GM12878 (cell line): ENCODE measurements at regions not wholly inside any gene's neighbourhood (a gene's known extent, or its start where the extent isn't known, plus 50 kb on each side); places are given as distances from the start of the nearest gene placed in this dataset.

ENCODE experiments used
- ATAC-seq: fragments of 200-7000 bp; cut with Tn5 transposase; 3 replicates; pipeline ENCODE4 v1.9.1; 2020; ENCODE audit warnings: mild to moderate bottlenecking, moderate library complexity
- BruUV-seq: library from RNA; stranded (reverse); fragments of 400-500 nt; replicated peaks from 2 replicates; lab custom pipeline; 2021; lab: Mats Ljungman, UMichigan
- CTCF ChIA-PET: fragments of 300-600 bp; sonication (Branson Sonifier 250); formaldehyde crosslinking; extraction: SDS; loops from one replicate; lab custom pipeline; 2021; ENCODE audit warnings: inconsistent platforms; lab: Yijun Ruan, JAX
- POLR2A ChIA-PET: fragments of 350-600 bp; formaldehyde crosslinking; extraction: SDS; loops from one replicate; lab custom pipeline; 2021; ENCODE audit warnings: inconsistent platforms; lab: Charles Lee
- RAD21 ChIA-PET: fragments of 300-600 bp; sonication (Branson Sonifier 250); formaldehyde crosslinking; loops from one replicate; lab custom pipeline; 2023; ENCODE audit warnings: antibody characterized with exemption; ENCODE audit not compliant: unreplicated experiment; lab: Charles Lee
- SMC1A ChIA-PET: fragments of 300-600 bp; sonication (Branson Sonifier 250); formaldehyde crosslinking; loops from one replicate; lab custom pipeline; 2023; ENCODE audit not compliant: unreplicated experiment, uncharacterized antibody; lab: Charles Lee
- DNase-seq: peaks from one replicate; pipeline ENCODE4 v3.0.0-alpha.2; 2011; ENCODE audit warnings: low read depth, low spot score
- FAIRE-seq: peaks from 3 replicates; lab custom pipeline; 2011; peaks lifted over from hg19 to GRCh38; lab: Jason Lieb, UNC
- H2AFZ ChIP-seq: 2 replicates; pipeline ENCODE4 v1.6.0; 2011; ENCODE audit warnings: low read depth, low read length, control low read depth; ENCODE audit not compliant: control insufficient read depth
- H3K27ac ChIP-seq: 2 replicates; pipeline ENCODE4 v1.5.1; 2011; ENCODE audit warnings: control low read depth; ENCODE audit not compliant: control insufficient read depth, insufficient read depth
- H3K27me3 ChIP-seq, 2 experiments: replicated peaks in 1 of 2; 2 replicates each; pipeline versions ENCODE4 v1.6.0 to v1.6.1; 2011; ENCODE audit warnings: low read length in 1 of 2; ENCODE audit not compliant: control insufficient read depth in 2 of 2, insufficient read depth in 2 of 2
- H3K36me3 ChIP-seq, 2 experiments: 2 replicates each; pipeline ENCODE4 v1.5.1; 2011; ENCODE audit warnings: low read length in 1 of 2; ENCODE audit not compliant: control insufficient read depth in 2 of 2, insufficient read depth in 2 of 2
- H3K4me1 ChIP-seq: 2 replicates; pipeline ENCODE4 v1.6.1; 2011; ENCODE audit warnings: mild to moderate bottlenecking, low read length, moderate library complexity, mixed read lengths; ENCODE audit not compliant: control insufficient read depth, insufficient read depth
- H3K4me2 ChIP-seq: 2 replicates; pipeline ENCODE4 v1.6.0; 2011; ENCODE audit warnings: control low read depth; ENCODE audit not compliant: control insufficient read depth, insufficient read depth
- H3K4me3 ChIP-seq: fragments of 200-600 bp; sonication (generic); 2 replicates; pipeline ENCODE4 v1.5.1; 2016
- H3K79me2 ChIP-seq: 2 replicates; pipeline ENCODE4 v1.6.0; 2011; ENCODE audit warnings: low read length; ENCODE audit not compliant: control insufficient read depth, insufficient read depth
- H3K9ac ChIP-seq: 2 replicates; pipeline ENCODE4 v1.8.0; 2011; ENCODE audit warnings: low read length, control low read depth, mixed read lengths; ENCODE audit not compliant: control insufficient read depth, insufficient read depth
- H3K9me3 ChIP-seq: replicated peaks from 3 replicates; pipeline ENCODE4 v1.5.1; 2011; ENCODE audit warnings: mild to moderate bottlenecking, low read length; ENCODE audit not compliant: control insufficient read depth, insufficient read depth
- H4K20me1 ChIP-seq: 2 replicates; pipeline ENCODE4 v1.6.0; 2011; ENCODE audit not compliant: control insufficient read depth, insufficient read depth
- CBFB ChIP-seq: IDR thresholded peaks from 2 replicates; pipeline ENCODE4 v1.6.1; 2016; ENCODE audit warnings: antibody characterized with exemption, low read depth
- JUNB ChIP-seq: IDR thresholded peaks from 2 replicates; pipeline ENCODE4 v1.6.1; 2016; ENCODE audit warnings: antibody characterized with exemption, mild to moderate bottlenecking
- SMAD5 ChIP-seq: IDR thresholded peaks from 2 replicates; pipeline ENCODE4 v1.6.1; 2016; ENCODE audit warnings: antibody characterized with exemption, low read depth
- ZBTB4 ChIP-seq: fragments of 450-650 bp; formaldehyde crosslinking; IDR thresholded peaks from 2 replicates; pipeline ENCODE4 v1.4.0; 2022; ENCODE audit warnings: mild to moderate bottlenecking, moderate library complexity
- WGBS: methylation state at CpG from one replicate; pipeline ENCODE4 v1.1.6; 2016; ENCODE audit warnings: low lambda C conversion rate; ENCODE audit not compliant: insufficient replicate concordance, insufficient coverage; ENCODE audit errors: missing lambda C conversion rate; 5-methylcytosine and 5-hydroxymethylcytosine counted together
- in situ Hi-C: fragments of 300-500 bp; cut with MboI; formaldehyde crosslinking; loops from 9 replicates; pipeline ENCODE4 v1.14.3; 2018; ENCODE audit warnings: mixed read lengths
- intact Hi-C: fragments of 100-400 bp; cut with micrococcal nuclease; formaldehyde crosslinking; loops from one replicate; pipeline ENCODE4 v1.14.2; 2022; ENCODE audit not compliant: unreplicated experiment

GRCh38 chr18:43855376-43855775, 578.1 kb upstream of the SYT4 start:
- SMC1A ChIA-PET, result no interaction called here

More at GRCh38 chr18:43855376-43855775, 578.1 kb upstream of the SYT4 start:
- no peak for FAIRE-seq
- CTCF ChIA-PET, result no interaction called here
- no peak for DNase-seq
- Histone ChIP-seq H3K4me3 (no peak overlapping the region), H3K9me3 (no peaks in the 10 kb centered on the region), H3K36me3 (no peaks in the 10 kb centered on the region), H3K4me2 (no peak overlapping the region), H3K27me3 (no peaks in the 10 kb centered on the region), H3K9ac (no peak overlapping the region), H2AFZ (no peak overlapping the region), H3K27ac (no peak overlapping the region), H3K4me1 (no peaks in the 10 kb centered on the region), H3K79me2 (no peaks in the 10 kb centered on the region), H4K20me1 (no peaks in the 10 kb centered on the region)
- TF ChIP-seq JUNB (no peak), SMAD5 (no peak), ZBTB4 (no peak), CBFB (no peak)
- POLR2A ChIA-PET, result no interaction called here
- BruUV-seq, result no TSS peak
- WGBS, result 0% methylated on average over 2 of the region's 2 CpGs
- in situ Hi-C loops, result no loop called here
- intact Hi-C loops, result no loop called here
- no peak for ATAC-seq
- RAD21 ChIA-PET, result no interaction called here
